Keratinocyte (primary cell): ENCODE measurements at regions not wholly inside any gene's neighbourhood (a gene's known extent, or its start where the extent isn't known, plus 50 kb on each side); places are given as distances from the start of the nearest gene placed in this dataset.
"Not testable (repeated sequence)": the region's sequence is repeated elsewhere in the genome, so short reads cannot be mapped to it uniquely, and the experiment has no call there.

ENCODE experiments used
- DNase-seq: peaks from one replicate; pipeline ENCODE4 v3.0.0-alpha.2; 2011; ENCODE audit warnings: low read depth, missing footprints, low spot score
- FAIRE-seq: peaks from 2 replicates; lab custom pipeline; 2011; peaks lifted over from hg19 to GRCh38; lab: Jason Lieb, UNC
- H2AFZ ChIP-seq: 2 replicates; pipeline ENCODE4 v1.6.0; 2012; ENCODE audit warnings: low read length, control low read depth, inconsistent platforms; ENCODE audit not compliant: control insufficient read depth
- H3K27ac ChIP-seq: 2 replicates; pipeline ENCODE4 v1.5.1; 2011; ENCODE audit warnings: low read length; ENCODE audit not compliant: control insufficient read depth, insufficient read depth
- H3K27me3 ChIP-seq: 3 replicates; pipeline ENCODE4 v1.6.0; 2011; ENCODE audit warnings: low read length; ENCODE audit not compliant: control insufficient read depth, insufficient read depth; ENCODE audit errors: extremely low read depth
- H3K36me3 ChIP-seq, 2 experiments: 2 replicates in 1 of 2; 3 replicates in 1 of 2; pipeline ENCODE4 v1.5.1; 2011; ENCODE audit warnings: low read length in 2 of 2, mild to moderate bottlenecking in 1 of 2; ENCODE audit not compliant: control insufficient read depth in 2 of 2, insufficient read depth in 2 of 2; ENCODE audit errors: extremely low read depth in 1 of 2
- H3K4me1 ChIP-seq: 3 replicates; pipeline ENCODE4 v1.5.1; 2011; ENCODE audit warnings: low read length; ENCODE audit not compliant: control insufficient read depth, insufficient read depth; ENCODE audit errors: extremely low read depth
- H3K4me2 ChIP-seq: 3 replicates; pipeline ENCODE4 v1.6.0; 2011; ENCODE audit warnings: low read depth, low read length; ENCODE audit not compliant: control insufficient read depth, insufficient read depth; ENCODE audit errors: extremely low read depth
- H3K4me3 ChIP-seq, 3 experiments: fragments of 200-600 bp in 1 of 3; sonication (generic) in 1 of 3; 2 replicates in 2 of 3; 3 replicates in 1 of 3; pipeline ENCODE4 v1.5.1; 2011 to 2016; ENCODE audit warnings: low read length in 3 of 3, mild to moderate bottlenecking in 3 of 3, control low read depth in 2 of 3, inconsistent platforms in 1 of 3, low read depth in 1 of 3, mixed read lengths in 1 of 3, mixed run types in 1 of 3, moderate library complexity in 1 of 3; ENCODE audit not compliant: control insufficient read depth in 2 of 3, insufficient read depth in 2 of 3; ENCODE audit errors: extremely low read depth in 1 of 3
- H3K79me2 ChIP-seq: 2 replicates; pipeline ENCODE4 v1.6.0; 2012; ENCODE audit warnings: low read length; ENCODE audit not compliant: control insufficient read depth, insufficient read depth
- H3K9ac ChIP-seq: 3 replicates; pipeline ENCODE4 v1.6.0; 2011; ENCODE audit warnings: low read length; ENCODE audit not compliant: control insufficient read depth, insufficient read depth; ENCODE audit errors: extremely low read depth
- H3K9me1 ChIP-seq: 3 replicates; pipeline ENCODE4 v1.6.0; 2011; ENCODE audit warnings: low read length; ENCODE audit not compliant: control insufficient read depth, insufficient read depth; ENCODE audit errors: extremely low read depth
- H3K9me3 ChIP-seq: 2 replicates; pipeline ENCODE4 v1.5.1; 2012; ENCODE audit warnings: low read depth, low read length; ENCODE audit not compliant: control insufficient read depth
- H4K20me1 ChIP-seq: 3 replicates; pipeline ENCODE4 v1.6.0; 2011; ENCODE audit warnings: low read length; ENCODE audit not compliant: control insufficient read depth, insufficient read depth; ENCODE audit errors: extremely low read depth
- EZH2 ChIP-seq: IDR thresholded peaks from one replicate; pipeline ENCODE4 v1.6.1; 2012; ENCODE audit warnings: inconsistent platforms, mild to moderate bottlenecking, low read length, moderate library complexity
- dilution Hi-C: fragments of 300-500 bp; cut with MboI; formaldehyde crosslinking; loops from one replicate; pipeline ENCODE4 v1.7.0; 2020; ENCODE audit warnings: low sequenced_read_pairs; ENCODE audit not compliant: extremely low pct_ligation_motif_present
- TF ChIP-seq, protein P1 (sequence below), 3 experiments: IDR thresholded peaks in 1 of 3; conservative IDR thresholded peaks in 1 of 3; optimal IDR thresholded peaks in 1 of 3; 2 replicates in 2 of 3; 3 replicates in 1 of 3; pipeline versions ENCODE3 to v1.5.1; 2011; ENCODE audit warnings: low read length in 3 of 3, mild to moderate bottlenecking in 3 of 3, moderate library complexity in 2 of 3, control low read depth in 1 of 3, inconsistent platforms in 1 of 3; ENCODE audit not compliant: insufficient read depth in 2 of 3; ENCODE audit errors: extremely low read depth in 1 of 3

DNA sequence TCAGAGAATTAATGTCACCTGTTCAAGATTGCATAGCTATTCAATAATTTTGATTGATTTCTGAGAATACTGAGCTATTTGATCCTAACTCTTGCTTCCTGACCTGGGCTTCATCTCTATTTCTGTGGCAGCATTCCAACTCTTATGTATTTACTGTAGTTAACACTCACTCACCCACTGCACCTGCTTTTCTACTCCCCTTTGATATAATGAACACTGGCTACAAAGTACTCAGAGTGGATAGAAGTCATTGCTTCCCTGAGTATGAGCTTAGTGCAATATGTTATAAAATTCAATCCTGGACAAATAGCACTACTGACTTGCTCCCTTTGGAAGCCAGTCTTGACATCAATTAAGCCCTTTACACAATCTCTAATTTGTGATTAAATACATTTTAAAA lies 117.2 kb downstream of the APIP start:
- no peak overlapping the region for H2AFZ ChIP-seq
- no peak overlapping the region for H3K4me2 ChIP-seq
- H3K79me2 ChIP-seq = no peaks in the 10 kb centered on the region
- H3K36me3 ChIP-seq = no peaks in the 10 kb centered on the region
- no peaks in the 10 kb centered on the region for H3K27me3 ChIP-seq
- no peak for FAIRE-seq
- no peaks in the 10 kb centered on the region for H3K4me1 ChIP-seq
- no peak overlapping the region for H3K9ac ChIP-seq
- H3K9me3 ChIP-seq = no peaks in the 10 kb centered on the region
- TF ChIP-seq, protein P1, sequence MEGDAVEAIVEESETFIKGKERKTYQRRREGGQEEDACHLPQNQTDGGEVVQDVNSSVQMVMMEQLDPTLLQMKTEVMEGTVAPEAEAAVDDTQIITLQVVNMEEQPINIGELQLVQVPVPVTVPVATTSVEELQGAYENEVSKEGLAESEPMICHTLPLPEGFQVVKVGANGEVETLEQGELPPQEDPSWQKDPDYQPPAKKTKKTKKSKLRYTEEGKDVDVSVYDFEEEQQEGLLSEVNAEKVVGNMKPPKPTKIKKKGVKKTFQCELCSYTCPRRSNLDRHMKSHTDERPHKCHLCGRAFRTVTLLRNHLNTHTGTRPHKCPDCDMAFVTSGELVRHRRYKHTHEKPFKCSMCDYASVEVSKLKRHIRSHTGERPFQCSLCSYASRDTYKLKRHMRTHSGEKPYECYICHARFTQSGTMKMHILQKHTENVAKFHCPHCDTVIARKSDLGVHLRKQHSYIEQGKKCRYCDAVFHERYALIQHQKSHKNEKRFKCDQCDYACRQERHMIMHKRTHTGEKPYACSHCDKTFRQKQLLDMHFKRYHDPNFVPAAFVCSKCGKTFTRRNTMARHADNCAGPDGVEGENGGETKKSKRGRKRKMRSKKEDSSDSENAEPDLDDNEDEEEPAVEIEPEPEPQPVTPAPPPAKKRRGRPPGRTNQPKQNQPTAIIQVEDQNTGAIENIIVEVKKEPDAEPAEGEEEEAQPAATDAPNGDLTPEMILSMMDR (optimal IDR thresholded peaks at IDR 0.05 in 1 of 3, IDR thresholded peaks at IDR 0.05 in 1 of 3, conservative IDR thresholded peaks at IDR 0.05 in 1 of 3; ENCODE audit: extremely low read depth in 1 of 3, insufficient read depth in 2 of 3, low read length in 3 of 3) = no peak
- no peak for TF ChIP-seq EZH2
- no peaks in the 10 kb centered on the region for H3K9me1 ChIP-seq
- no peak for DNase-seq
- no peak overlapping the region for H3K27ac ChIP-seq
- no peaks in the 10 kb centered on the region for H4K20me1 ChIP-seq
- dilution Hi-C loops = no loop called here
- H3K4me3 ChIP-seq = no peak overlapping the region

DNA sequence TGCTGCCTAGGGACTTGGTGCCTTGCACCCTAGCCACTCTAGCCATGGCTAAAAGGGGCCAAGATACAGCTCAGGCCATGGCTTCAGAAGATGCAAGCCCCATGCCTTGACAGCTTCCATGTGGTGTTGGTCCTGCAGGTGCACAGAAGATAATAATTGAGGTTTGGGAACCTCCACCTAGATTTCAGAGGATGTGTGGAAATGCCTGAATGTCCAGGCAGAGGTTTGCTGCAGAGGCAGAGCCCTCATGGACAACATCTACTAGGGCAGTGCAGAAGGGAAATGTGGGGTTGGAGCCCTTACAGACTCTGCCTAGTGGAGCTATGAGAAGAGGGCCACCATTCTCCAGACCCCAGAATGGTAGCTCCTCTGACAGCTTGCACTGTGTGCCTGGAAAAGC lies 118.7 kb downstream of the APIP start:
- H3K9ac ChIP-seq, DNase-seq, H3K4me3 ChIP-seq, H3K27me3 ChIP-seq, H3K79me2 ChIP-seq, dilution Hi-C loops, H3K9me1 ChIP-seq, H3K4me1 ChIP-seq, H3K36me3 ChIP-seq, H3K4me2 ChIP-seq, H4K20me1 ChIP-seq, H3K27ac ChIP-seq, H2AFZ ChIP-seq, H3K9me3 ChIP-seq, FAIRE-seq: not testable (repeated sequence)

DNA sequence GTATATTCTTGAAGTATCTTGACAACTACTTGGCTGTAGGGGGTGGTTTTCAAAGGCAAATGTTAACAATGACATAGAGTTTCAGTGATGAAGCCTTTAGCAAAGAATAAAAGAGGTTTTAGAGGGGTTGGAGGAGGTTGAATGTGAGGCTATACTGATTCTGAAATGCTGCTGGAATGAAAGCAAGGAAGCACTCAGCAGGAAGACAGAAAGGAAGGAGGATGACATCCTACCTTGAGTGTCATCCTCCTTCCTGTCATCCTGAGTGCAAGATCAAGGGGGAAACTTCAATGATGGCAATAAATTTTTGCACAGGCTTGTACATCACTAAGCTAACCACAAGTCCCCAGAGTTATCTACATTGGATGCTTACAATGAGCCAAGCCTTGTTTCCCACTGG lies 120.5 kb downstream of the APIP start:
- DNase-seq (no peak), FAIRE-seq (no peak)
- no peak overlapping the region for H2AFZ ChIP-seq
- no peak overlapping the region for H3K27ac ChIP-seq
- H3K9me3 ChIP-seq = no peaks in the 10 kb centered on the region
- no peaks in the 10 kb centered on the region for H3K9me1 ChIP-seq
- no peaks in the 10 kb centered on the region for H3K36me3 ChIP-seq
- no peak overlapping the region for H3K4me2 ChIP-seq
- no peaks in the 10 kb centered on the region for H3K79me2 ChIP-seq
- TF ChIP-seq, protein P1 (optimal IDR thresholded peaks at IDR 0.05 in 1 of 3, IDR thresholded peaks at IDR 0.05 in 1 of 3, conservative IDR thresholded peaks at IDR 0.05 in 1 of 3; ENCODE audit: extremely low read depth in 1 of 3, insufficient read depth in 2 of 3, low read length in 3 of 3) = no peak
- no peak for TF ChIP-seq EZH2
- H3K4me3 ChIP-seq = no peak overlapping the region
- H3K27me3 ChIP-seq = no peaks in the 10 kb centered on the region
- H3K9ac ChIP-seq = no peak overlapping the region
- dilution Hi-C loops = no loop called here
- no peaks in the 10 kb centered on the region for H4K20me1 ChIP-seq
- H3K4me1 ChIP-seq = no peaks in the 10 kb centered on the region
